ENCODE measurements at regions not wholly inside any gene's neighbourhood (a gene's known extent, or its start where the extent isn't known, plus 50 kb on each side); places are given as distances from the start of the nearest gene placed in this dataset.
"Not testable (repeated sequence)": the region's sequence is repeated elsewhere in the genome, so short reads cannot be mapped to it uniquely, and the experiment has no call there.

DNA sequence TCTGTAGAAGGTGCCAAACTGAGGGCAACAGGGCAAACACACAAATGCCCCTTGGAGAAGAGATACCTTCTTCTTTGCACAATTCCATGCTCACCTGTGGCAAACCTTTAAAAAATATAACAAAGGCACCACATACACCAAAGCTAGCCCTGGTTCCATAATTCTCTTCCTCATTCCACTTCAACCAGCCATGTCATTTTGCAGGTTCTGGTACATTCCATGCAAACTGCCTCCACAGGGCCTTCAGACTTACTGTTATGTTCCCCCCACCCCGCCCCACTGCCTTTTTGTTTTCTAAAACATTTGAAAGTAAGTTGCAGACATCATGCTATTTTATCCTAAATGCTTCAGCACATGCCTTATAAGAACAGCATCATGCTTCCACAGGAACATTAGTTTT lies 269.0 kb downstream of the NSUN3 start:
- no peak for DNase-seq (ENCODE audit: low read depth, low spot score)

- DNase-seq (ENCODE audit: low read depth, low spot score): no peak
Measured at GRCh38 chr3:94336046-94336753, 273.3 kb downstream of the NSUN3 start.

DNA sequence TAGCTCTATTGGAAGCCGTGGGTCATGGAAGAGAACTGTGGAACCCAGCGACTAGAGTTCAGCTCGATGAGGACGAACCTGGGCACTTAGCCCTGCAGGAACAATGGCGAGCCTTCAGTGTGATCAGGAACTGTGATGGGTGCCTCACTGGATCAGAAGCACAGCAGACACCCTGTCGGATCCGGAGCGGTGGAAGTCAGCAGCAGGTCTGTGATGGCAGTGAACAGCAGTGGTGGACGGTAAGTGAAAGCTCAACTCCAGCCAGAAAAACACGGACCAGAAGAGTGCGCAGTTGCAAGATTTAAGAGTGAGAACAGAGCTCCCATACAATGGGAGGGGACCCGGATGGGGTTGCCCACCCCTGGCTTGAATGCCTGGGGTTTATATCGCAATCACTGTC lies 282.2 kb downstream of the NSUN3 start:
- no peak for DNase-seq (ENCODE audit: low read depth, low spot score)

DNA sequence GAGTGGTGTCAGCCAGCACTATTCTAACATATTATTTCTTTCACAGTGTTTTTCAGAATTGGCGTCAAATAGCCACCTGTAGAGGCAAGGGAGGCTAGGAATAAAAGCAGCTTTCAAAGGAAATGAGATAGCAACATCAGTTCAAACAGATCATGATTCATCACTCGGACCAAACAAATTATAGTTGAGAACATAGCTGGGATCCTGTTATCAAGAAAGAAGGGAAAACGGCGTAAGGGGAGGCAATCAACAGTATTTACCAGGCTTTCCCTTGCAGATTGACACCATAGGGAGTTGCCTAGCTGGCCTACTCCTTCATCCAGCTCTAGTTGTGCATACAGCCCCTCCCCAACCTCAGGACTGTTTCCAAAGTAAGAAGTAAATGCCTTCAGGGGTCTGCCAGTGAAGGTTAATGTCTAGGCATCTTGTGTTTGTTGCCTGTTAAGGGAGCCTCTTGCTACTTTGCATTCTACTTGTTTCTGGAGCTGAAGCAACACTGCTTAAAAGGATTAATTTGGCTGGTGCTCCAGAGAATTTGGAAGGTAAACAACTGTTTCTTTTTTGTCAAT lies 286.5 kb downstream of the NSUN3 start:
- DNase-seq (ENCODE audit: low read depth, low spot score): no peak

GRCh38 chr3:94356581-94356980 lies 293.7 kb downstream of the NSUN3 start:
- DNase-seq (ENCODE audit: low read depth, low spot score): no peak

DNA sequence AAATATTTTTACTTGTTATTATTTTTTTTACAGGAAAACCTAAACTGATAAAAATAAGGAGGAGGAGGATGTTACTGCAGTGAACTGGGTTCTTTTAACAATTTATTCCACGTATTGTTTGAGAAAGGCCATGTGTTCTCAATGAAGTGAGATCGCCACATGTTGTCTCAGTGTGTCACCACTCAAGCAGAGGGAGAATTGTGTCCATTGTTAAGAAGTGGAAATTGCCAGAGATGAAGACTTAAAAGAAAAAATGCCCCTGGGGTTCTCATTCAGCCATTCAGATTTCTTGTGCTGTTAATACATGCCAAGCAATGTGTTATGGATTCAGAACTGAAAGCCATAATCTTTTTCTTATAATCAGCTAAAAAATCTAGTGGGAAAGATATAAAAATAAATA lies 297.1 kb downstream of the NSUN3 start:
- no peak for DNase-seq (ENCODE audit: low read depth, low spot score)

GRCh38 chr3:94360987-94361386 lies 298.1 kb downstream of the NSUN3 start:
- DNase-seq (ENCODE audit: low read depth, low spot score): no peak

DNA sequence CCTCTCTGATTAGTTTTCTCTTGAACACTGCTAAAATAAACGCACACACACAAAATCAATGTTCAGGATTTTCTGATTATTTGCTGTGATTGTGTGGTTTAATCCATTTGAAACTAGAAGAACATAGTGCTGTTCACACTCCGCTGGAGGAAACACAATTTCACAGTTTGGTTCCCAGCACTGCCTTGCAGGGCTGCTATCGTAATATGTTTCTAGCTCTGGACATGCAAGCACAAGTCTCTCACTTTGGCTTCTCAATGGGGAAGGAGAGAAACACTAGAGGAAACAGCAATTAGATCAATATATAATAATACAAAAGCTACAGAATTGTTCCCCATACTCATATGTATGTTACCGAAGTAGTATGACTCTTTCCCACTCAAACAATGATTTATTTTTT lies 299.5 kb downstream of the NSUN3 start:
- DNase-seq (ENCODE audit: low read depth, low spot score): no peak

GRCh38 chr3:94365006-94365405 lies 302.1 kb downstream of the NSUN3 start:
- no peak for DNase-seq (ENCODE audit: low read depth, low spot score)

DNA sequence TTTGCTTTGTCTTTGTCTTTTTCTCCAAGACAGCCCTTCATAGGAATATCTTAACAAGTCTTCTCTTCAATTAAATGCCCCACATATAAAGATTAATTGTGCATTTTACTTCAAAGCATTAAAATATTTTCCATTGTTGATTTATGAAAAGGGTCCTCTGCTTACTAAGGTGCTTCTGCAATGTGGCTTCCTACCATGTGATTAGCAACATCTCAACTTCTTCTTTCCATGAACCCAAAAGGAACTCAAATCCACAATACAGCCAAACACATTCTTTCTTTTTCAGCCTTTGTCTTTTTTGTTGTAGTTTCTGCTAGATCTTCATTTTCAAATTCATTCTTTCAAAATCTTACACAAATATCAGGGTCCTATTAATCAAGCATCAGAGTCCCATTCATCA lies 309.2 kb downstream of the NSUN3 start:
- no peak for DNase-seq (ENCODE audit: low read depth, low spot score)

DNA sequence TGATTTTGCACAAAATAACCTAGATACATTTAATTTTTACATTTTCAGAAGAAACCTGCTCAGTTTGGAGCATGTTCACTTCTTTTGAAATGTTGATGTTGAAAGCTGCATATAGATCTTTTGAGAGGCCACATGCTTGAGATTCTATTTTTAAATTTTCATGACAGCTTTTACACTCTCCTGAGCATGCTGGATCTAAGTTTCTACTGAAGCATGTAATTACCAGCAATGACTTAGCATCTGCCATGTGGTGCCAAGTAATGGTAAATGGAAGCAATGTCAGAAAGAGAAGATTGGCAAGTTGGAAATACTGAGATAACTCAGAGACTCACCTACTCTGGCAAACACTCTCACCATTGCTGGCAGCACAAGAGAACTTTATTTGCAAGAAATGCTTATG lies 310.6 kb downstream of the NSUN3 start:
- DNase-seq (ENCODE audit: low read depth, low spot score): no peak

DNA sequence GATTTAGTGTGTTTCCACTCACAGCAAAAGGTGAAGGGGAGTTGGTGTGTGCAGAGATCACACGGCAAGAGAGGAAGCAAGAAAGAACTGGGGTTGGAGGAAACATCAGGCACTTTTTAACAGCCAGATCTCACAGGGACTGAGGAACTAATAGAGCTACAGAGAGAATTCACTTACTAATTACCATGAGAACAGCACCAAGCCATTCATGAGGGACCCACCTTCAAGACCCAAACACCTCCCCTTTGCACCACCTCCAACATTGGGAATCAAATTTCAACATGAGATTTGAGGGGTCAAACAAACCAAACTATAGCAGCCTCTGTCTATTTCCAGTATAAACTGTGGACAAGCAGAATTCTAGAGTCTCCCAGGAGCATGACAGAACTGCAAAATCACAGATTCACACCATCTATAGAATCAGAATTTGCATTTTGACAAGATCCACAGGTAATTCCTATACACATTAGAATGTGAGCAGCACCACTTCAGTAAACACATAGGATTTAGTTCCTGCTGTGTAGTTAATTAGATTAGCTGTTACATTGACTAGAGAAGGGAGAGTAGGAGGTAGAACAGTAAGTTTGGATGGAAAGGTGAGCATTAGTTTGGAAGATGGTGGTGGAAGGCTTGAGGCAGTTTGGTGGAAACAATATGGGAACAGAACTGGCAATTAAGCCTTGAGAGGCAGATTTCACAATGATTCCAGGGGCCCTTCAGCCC lies 311.7 kb downstream of the NSUN3 start:
- no peak for DNase-seq (ENCODE audit: low read depth, low spot score)

GRCh38 chr3:94377123-94377696 lies 314.3 kb downstream of the NSUN3 start:
- not testable (repeated sequence) for DNase-seq (ENCODE audit: low read depth, low spot score)

DNA sequence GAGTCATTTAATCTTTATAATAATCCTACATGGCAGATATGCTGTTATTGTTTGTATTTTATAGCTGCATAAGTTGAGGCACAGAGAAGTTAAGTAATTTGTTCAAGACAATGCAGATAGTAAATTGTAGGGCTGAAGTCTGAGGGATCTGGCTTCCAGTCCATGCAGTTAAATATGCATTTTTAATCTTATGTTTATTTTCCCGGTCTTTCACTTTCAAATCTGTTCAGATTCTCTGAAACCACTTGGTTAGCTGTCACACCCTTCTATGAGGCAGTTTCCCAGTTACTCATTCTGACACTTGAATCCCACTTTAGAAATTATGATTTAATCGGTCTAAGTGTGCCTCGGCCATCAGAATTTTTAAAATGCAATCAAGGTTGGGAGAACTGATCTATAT lies 315.0 kb downstream of the NSUN3 start:
- not testable (repeated sequence) for DNase-seq (ENCODE audit: low read depth, low spot score)

DNA sequence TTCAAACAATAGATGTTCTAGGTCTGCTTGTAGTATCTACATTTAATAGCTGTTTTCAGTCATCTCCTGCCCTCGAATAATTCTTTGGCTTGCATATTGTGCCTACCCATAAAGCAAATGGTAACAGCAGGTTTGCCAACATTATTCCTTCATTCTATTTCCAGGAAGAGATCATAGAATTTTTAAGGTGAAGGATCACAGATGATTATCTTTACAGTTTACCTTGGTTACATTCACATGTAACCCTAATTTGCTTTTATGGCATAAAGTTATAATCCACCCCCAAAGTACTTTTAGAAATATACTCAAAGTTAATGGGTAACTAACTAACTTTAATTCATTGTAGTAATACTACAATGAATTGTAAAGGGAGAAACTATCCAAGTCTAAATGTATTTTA lies 315.5 kb downstream of the NSUN3 start:
- DNase-seq (ENCODE audit: low read depth, low spot score): no peak

- no peak for DNase-seq (ENCODE audit: low read depth, low spot score)
Measured at GRCh38 chr3:94379264-94379663, 316.4 kb downstream of the NSUN3 start.

DNA sequence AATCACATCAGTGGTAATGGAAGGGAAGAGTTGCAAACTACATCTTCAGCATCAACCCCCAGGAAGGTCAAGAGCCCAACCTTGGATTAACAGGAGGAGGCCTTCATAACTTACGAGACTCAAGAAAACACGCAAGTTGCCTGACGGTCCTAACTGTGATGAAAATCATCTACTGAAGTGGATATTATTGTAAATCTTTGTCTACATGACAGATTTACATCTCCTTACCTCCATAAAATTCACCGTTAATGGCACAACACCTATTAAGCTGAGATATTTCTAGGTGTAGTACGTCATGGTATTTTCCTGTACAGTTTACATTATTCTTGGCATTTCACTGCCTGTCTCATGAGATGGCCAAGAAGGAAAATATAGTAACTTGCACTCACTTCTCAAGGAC lies 332.0 kb downstream of the NSUN3 start:
- no peak for DNase-seq (ENCODE audit: low read depth, low spot score)

DNA sequence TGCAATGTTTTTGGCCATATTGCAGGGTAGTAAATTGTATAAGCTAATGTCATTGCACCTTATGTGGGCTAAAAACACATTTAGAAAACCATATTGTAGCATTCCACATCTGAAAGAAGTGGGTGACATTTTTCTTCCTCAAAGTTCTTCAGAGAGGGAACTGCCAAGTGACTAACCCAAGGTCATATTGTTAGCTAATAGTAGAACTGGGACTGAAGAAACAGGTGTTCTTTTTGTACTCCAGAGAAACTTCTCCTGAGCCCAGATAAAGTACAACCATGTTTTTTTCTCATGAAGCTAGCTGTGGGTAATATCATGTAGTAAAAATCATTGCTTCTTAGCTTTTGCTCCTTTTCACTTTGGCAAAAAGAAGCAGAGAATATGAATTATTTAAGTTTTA lies 333.0 kb downstream of the NSUN3 start:
- DNase-seq (ENCODE audit: low read depth, low spot score): no peak

DNA sequence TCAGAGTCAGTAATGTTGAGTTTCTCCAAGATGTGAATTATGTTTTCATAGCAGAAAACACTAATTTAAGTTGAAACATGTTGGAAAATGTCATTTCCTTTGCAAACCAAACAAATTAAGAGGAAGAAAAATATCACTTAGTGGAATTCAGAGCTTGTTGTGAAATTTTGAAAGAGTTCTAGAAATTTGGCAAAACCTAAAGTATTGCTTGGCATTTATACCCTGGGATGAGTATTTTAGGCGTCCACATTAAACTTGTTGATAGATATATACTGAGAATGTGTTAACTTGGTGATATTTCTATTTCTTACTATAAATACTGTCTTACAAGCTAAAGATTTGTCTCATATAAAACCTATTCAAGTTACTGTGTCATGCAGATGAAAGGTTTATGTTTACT lies 335.2 kb downstream of the NSUN3 start:
- no peak for DNase-seq (ENCODE audit: low read depth, low spot score)

- no peak for DNase-seq (ENCODE audit: low read depth, low spot score)
Measured at GRCh38 chr3:94401466-94401865, 338.6 kb downstream of the NSUN3 start.

DNA sequence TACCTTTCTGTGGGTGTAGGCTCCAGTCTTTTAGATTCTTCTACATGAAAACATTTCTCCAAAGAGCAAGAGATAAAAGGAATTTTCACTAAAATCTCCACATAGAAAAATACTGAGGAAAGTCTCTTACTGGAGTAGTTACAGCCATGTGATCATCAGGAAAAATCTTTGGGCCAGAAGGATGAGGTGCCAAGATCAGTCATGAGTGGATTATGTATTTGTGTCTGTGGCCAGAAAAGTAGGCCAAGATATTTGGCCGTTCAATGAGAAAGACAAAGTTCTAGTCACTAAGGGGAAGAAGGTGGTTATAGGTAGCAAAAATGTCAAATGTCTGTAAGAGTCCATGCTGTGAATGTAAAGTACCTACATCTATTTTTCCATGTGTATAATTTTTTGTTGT lies 339.3 kb downstream of the NSUN3 start:
- no peak for DNase-seq (ENCODE audit: low read depth, low spot score)

DNA sequence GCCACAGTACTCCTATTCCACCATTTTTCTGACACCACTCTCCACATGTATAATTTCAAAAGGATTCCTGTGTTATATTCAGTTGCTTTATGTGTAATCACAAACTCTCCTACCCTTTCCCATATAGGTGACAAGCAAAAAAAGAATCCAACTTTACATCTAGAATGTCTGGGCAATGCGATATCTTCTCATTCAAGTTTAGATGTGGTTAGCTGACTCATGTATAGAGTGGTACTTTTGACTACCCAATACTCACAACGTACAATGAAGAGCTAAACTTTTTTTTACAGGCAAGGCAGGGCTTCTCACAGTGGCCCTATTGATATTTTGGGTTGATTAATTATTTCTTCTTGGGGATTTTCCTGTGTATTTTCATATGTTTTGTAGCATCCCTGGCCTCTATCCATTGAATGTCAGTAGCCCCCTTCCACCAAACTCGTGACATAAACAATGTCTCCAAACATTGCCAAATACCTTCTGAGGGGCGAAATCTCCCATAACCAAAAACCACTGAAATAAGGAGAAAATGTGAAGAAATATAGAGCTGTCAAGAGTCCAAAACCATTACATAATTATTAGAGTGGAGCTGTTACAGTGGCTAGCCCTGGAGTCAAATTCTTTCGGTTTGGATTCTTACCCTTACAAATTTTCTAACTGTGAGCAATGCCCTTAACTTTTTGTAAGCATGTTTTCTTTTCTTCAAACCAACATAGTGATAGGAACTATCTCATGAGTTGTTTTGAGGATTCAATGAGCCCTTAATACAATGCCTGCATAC lies 342.6 kb downstream of the NSUN3 start:
- no peak for DNase-seq (ENCODE audit: low read depth, low spot score)
